Transverse colon (tissue), 4 donors: ENCODE measurements at regions not wholly inside any gene's neighbourhood (a gene's known extent, or its start where the extent isn't known, plus 50 kb on each side); places are given as distances from the start of the nearest gene placed in this dataset.

Experiments used
- DNase-seq: peaks from one replicate; pipeline ENCODE4 v3.0.0-alpha.2; 2019
- H3K27ac ChIP-seq, 4 donors: fragments of 200-600 bp; sonication (generic); 2 replicates each; pipeline ENCODE4 v1.5.1; 2016 to 2018; ENCODE audit warnings: inconsistent platforms in 4 of 4
- H3K27me3 ChIP-seq: fragments of 200-600 bp; sonication (generic); 2 replicates; pipeline ENCODE4 v1.5.1; 2017; ENCODE audit warnings: inconsistent platforms
- H3K36me3 ChIP-seq, 4 donors: fragments of 200-600 bp; sonication (generic); 2 replicates each; pipeline ENCODE4 v1.5.1; 2017 to 2019; ENCODE audit warnings: inconsistent platforms in 4 of 4
- H3K4me1 ChIP-seq, 4 donors: fragments of 200-600 bp; sonication (generic); 2 replicates each; pipeline ENCODE4 v1.5.1; 2017 to 2020; ENCODE audit warnings: inconsistent platforms in 4 of 4
- H3K4me3 ChIP-seq, 4 donors: fragments of 200-600 bp; sonication (generic); 1 replicate in 1 of 4; 2 replicates in 3 of 4; pipeline versions ENCODE4 v1.5.1 to v1.6.1; 2017 to 2019; ENCODE audit warnings: inconsistent platforms in 4 of 4
- H3K9me3 ChIP-seq, 2 donors: fragments of 200-600 bp; sonication (generic); 2 replicates each; pipeline ENCODE4 v1.5.1; 2017 to 2019; ENCODE audit warnings: inconsistent platforms in 2 of 2
- EP300 ChIP-seq: sonication (generic); formaldehyde crosslinking; IDR thresholded peaks from one replicate; pipeline ENCODE4 v1.6.1; 2017; ENCODE audit warnings: antibody characterized with exemption, low read depth
- POLR2A ChIP-seq: fragments of 450-650 bp; IDR thresholded peaks from one replicate; pipeline ENCODE4 v1.6.1; 2016; ENCODE audit warnings: antibody characterized with exemption, mild to moderate bottlenecking, moderate library complexity
- POLR2AphosphoS5 ChIP-seq, 3 donors: sonication (generic); formaldehyde crosslinking; IDR thresholded peaks; one replicate each; pipeline ENCODE4 v1.6.1; 2016; ENCODE audit warnings: antibody characterized with exemption in 3 of 3
- WGBS, 2 donors: methylation state at CpG; one replicate each; pipeline ENCODE4 v1.1.5; 2018; ENCODE audit warnings: low coverage in 1 of 2; 5-methylcytosine and 5-hydroxymethylcytosine counted together
- in situ Hi-C, 4 donors: fragments of 200-750 bp; cut with MboI; loops; one replicate each; pipeline versions ENCODE4 v1.15.0 to v1.15.1; 2017; ENCODE audit warnings: low sequenced_read_pairs in 3 of 4, low pct_ligation_motif_present in 1 of 4, low pct_unique_long_range_greater_than_20kb in 1 of 4
- intact Hi-C: fragments of 100-400 bp; cut with DNase I; formaldehyde crosslinking; loops from one replicate; pipeline ENCODE4 v1.15.1; 2023; ENCODE audit warnings: low total_unique reads
- TF ChIP-seq, protein P1 (sequence below), 5 experiments: fragments of 200-600 bp in 3 of 5; fragments of 450-650 bp in 2 of 5; sonication (generic) in 3 of 5; IDR thresholded peaks; 1 replicate in 2 of 5; 2 replicates in 3 of 5; pipeline ENCODE4 v1.5.1; 2016 to 2017; ENCODE audit warnings: antibody characterized with exemption in 5 of 5, inconsistent platforms in 3 of 5, mild to moderate bottlenecking in 2 of 5, moderate library complexity in 1 of 5

DNA sequence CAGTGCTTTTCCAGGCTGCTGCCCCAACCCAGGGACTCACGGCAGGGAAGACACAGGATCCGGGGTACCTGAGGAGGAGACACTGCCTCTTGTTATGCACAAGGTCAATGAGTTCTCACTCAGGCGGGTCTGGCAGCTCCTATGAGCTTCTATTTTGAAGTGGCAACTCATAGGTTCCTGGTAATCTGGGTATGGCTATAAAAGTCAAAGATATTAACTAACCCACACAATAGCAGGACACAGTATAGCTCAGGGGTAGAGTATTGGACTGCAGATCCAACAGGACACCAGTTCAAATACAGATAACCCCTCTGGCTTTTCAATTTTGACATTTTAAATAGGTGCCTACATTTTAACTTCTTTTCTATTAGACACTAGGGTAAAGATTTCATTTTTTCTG, 130.3 kb upstream of the ZNF746 start:
- Histone ChIP-seq H3K4me3 (no peak overlapping the region), H3K27ac (no peak overlapping the region), H3K4me1 (peaks cover 2 to 18% (median 12%) of the 10 kb centered on the region in 4 donors), H3K27me3 (peaks cover 15% of the 10 kb centered on the region), H3K9me3 (no peaks in the 10 kb centered on the region), H3K36me3 (no peaks in the 10 kb centered on the region)
- no peak for TF ChIP-seq POLR2A
- TF ChIP-seq POLR2AphosphoS5 (IDR thresholded peaks at IDR 0.05), result no peak
- TF ChIP-seq, protein P1, sequence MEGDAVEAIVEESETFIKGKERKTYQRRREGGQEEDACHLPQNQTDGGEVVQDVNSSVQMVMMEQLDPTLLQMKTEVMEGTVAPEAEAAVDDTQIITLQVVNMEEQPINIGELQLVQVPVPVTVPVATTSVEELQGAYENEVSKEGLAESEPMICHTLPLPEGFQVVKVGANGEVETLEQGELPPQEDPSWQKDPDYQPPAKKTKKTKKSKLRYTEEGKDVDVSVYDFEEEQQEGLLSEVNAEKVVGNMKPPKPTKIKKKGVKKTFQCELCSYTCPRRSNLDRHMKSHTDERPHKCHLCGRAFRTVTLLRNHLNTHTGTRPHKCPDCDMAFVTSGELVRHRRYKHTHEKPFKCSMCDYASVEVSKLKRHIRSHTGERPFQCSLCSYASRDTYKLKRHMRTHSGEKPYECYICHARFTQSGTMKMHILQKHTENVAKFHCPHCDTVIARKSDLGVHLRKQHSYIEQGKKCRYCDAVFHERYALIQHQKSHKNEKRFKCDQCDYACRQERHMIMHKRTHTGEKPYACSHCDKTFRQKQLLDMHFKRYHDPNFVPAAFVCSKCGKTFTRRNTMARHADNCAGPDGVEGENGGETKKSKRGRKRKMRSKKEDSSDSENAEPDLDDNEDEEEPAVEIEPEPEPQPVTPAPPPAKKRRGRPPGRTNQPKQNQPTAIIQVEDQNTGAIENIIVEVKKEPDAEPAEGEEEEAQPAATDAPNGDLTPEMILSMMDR (IDR thresholded peaks at IDR 0.05), result no peak
- no peak for TF ChIP-seq EP300
- intact Hi-C loops, result no loop called here
- 47% methylated on average over 3 of the region's 3 CpGs; no CpG with 5 or more reads in 1 of the 2 donors for WGBS, 2 donors
- no peak for DNase-seq
- in situ Hi-C loops, result no loop called here

DNA sequence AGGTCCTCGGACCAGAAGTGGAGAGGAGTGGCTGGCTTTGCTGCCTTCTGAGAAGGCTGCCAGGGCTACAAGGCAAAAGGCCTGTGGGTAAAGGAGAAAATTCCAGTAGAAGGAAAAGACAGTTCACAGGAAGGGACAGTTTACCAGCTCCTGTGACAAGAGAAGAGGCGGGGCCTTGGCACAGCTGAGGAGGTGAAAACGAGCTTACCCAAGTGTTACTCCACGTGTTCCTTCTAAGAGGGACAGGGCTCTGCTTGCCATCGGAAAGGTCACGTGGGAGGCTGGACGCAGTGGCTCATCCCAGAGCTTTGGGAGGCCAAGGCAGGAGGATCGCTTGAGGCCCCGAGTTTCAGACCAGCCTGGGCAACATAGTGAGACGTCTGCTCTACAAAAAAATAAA, 129.4 kb upstream of the ZNF746 start:
- TF ChIP-seq EP300 (no peak), POLR2A (no peak), POLR2AphosphoS5 (IDR thresholded peaks at IDR 0.05) (no peak)
- TF ChIP-seq, protein P1 (IDR thresholded peaks at IDR 0.05), result no peak
- in situ Hi-C loops, result no loop called here
- DNase-seq, result no peak
- no peaks in the 10 kb centered on the region for H3K9me3 ChIP-seq
- no peak overlapping the region for H3K27ac ChIP-seq
- intact Hi-C loops, result no loop called here
- H3K4me3 ChIP-seq, result no peak overlapping the region
- peaks cover 10 to 27% (median 18%) of the 10 kb centered on the region in 4 donors for H3K4me1 ChIP-seq
- H3K36me3 ChIP-seq, result no peaks in the 10 kb centered on the region
- WGBS, 2 donors, result 69 to 92% methylated on average over 3 to 10 of the region's 10 CpGs
- H3K27me3 ChIP-seq, result peaks cover 14% of the 10 kb centered on the region

DNA sequence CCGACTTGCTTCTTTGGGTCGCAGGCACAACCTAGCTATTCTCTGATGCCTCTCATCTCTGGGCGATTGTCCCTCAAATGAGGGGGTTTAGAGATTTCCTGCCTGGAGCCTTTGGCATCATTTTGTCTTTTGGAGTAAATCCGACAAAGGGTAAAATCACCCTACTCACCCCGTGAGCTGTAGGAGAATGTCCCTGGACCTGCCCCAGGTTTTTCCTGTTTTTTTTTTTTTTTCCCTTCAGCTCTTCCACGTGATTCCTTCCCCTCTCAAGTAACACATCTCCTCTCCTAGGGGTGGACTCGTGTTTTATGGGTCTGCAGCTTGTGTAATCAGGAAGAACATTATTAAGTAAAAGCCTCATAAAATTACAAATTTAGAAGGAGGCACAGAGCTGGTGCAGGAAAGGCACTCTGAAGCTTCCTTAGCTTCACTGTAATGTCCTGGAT, 128.4 kb upstream of the ZNF746 start:
- TF ChIP-seq, protein P1 (IDR thresholded peaks at IDR 0.05), result no peak
- no peak for TF ChIP-seq POLR2A
- no peak for TF ChIP-seq POLR2AphosphoS5 (IDR thresholded peaks at IDR 0.05)
- no peak for TF ChIP-seq EP300
- 13 to 39% methylated on average over 3 to 7 of the region's 7 CpGs for WGBS, 2 donors
- Histone ChIP-seq H3K4me3 (no peak overlapping the region), H3K4me1 (peaks cover 10 to 27% (median 18%) of the 10 kb centered on the region in 4 donors), H3K27ac (peak overlapping the region in 2 of 4 donors; percentile 92 to 93), H3K27me3 (peaks cover 6% of the 10 kb centered on the region), H3K9me3 (no peaks in the 10 kb centered on the region), H3K36me3 (peaks cover 0 to 3% (median under 1%) of the 10 kb centered on the region in 4 donors)
- no peak for DNase-seq
- in situ Hi-C loops, result no loop called here
- intact Hi-C loops, result no loop called here

DNA sequence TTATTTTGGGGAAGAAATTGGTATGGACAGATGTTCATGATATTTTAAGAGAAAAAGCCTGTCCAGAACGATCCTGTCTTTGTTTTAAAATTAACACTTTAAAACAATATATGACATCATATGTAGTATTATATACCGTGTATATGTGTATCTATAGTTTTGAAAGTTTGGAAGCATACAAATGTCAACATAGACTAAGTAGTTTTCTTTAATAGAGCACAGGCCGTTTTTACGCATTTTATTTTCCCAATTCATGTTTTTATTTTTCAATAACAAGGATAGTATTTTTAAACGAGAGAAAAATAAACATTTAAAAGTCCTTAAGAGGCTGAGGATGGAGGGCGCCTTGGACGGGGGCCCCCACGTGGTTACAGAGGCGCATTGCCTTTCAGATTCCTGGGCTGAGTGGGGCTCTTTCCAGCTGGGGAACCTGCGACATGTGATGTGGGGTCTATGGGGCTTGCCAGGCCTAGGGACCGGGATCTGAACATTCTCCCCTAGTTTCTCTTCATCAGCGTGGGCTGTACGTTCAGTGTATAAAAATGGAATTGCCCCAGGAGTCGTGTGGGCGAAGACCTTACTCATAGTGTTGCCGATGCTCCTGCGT, 127.8 kb upstream of the ZNF746 start:
- WGBS, 2 donors, result 13 to 21% methylated on average over 6 to 17 of the region's 17 CpGs
- intact Hi-C loops (no loop called here), in situ Hi-C loops (no loop called here)
- Histone ChIP-seq H3K27ac (peak overlapping the region; percentile 92 to 93 (median 92)), H3K4me3 (peak overlapping the region in 3 of 4 donors; percentile 91 to 99 (median 99)), H3K27me3 (peaks cover 6% of the 10 kb centered on the region), H3K4me1 (peaks cover 10 to 27% (median 18%) of the 10 kb centered on the region in 4 donors), H3K36me3 (peaks cover 0 to 8% (median 3%) of the 10 kb centered on the region in 4 donors), H3K9me3 (no peaks in the 10 kb centered on the region)
- TF ChIP-seq, protein P1 (IDR thresholded peaks at IDR 0.05), result peak; percentile 42 to 68 (median 64)
- no peak for TF ChIP-seq EP300
- DNase-seq, result peak; percentile 68
